ENCODE measurements at regions not wholly inside any gene's neighbourhood (a gene's known extent, or its start where the extent isn't known, plus 50 kb on each side); places are given as distances from the start of the nearest gene placed in this dataset.

- DNase-seq = no peak
These were observed 104.0 kb upstream of the SSBP2 start for GRCh38 chr5:81854915-81855314.

DNA sequence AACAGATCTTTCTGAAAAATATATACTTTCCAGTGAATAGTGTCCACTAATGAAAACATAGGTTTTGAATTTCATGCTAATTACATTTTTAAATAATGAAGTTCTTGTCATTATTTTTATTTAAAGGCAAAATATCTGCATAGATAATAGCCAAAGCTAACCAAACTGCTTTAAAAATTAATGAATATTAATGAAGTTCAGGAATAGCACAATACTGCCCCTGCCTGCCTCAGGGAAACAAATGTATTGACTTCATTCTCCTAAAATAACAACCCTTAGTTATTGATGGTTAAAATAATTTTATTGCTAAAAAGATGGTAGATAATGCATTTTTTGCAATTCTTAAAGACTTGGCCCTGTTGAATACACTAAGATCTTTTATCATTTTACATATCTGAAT lies 103.6 kb upstream of the SSBP2 start:
- DNase-seq = no peak

- no peak for DNase-seq
These were observed 102.1 kb upstream of the SSBP2 start for GRCh38 chr5:81853030-81853357.

- DNase-seq = peak; percentile 54
These were observed 101.6 kb upstream of the SSBP2 start for GRCh38 chr5:81852291-81853029.

- peak; percentile 92 for DNase-seq
These were observed 100.7 kb upstream of the SSBP2 start for GRCh38 chr5:81851481-81852178.

DNA sequence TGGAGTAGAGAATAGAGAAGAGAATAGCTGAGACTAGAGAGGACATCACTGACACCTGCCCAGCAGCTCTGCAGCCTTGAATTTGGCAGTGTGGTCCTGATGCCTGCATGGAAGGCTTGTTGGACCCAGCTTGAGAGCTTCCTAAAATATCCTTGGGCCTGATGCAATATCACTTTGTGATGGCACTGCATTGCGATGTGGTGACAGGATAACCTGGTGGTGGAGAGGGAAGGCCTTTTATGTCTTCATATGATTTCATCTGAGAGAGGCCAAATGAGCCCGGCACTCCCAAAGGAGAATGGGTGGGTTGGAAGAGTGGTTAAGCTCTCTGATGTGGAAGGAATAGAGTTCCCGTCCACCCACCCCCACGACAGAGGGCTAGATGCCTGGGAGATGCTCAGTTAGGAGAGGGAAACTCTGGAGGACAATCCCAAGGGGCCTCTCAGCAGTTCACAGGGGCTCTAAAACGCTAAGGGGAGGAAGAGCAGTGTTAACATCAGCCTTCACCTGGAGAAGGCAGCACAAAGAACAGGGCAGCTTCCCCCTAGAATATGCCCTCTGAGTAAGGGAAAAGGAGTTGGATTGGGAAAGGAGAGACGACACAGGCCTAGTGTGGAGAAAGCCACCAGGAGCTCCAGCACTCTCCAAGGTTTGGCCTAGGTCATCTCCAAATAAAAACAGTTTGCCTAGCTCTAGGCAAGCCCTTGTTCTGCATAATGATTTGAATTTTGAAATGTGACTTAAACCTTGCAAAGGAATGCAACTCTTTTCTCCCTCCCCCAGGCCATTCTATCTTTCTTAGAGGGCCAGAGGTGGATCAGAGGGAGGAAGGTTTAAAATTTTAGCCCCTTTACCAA lies 99.8 kb upstream of the SSBP2 start:
- no peak for DNase-seq

DNA sequence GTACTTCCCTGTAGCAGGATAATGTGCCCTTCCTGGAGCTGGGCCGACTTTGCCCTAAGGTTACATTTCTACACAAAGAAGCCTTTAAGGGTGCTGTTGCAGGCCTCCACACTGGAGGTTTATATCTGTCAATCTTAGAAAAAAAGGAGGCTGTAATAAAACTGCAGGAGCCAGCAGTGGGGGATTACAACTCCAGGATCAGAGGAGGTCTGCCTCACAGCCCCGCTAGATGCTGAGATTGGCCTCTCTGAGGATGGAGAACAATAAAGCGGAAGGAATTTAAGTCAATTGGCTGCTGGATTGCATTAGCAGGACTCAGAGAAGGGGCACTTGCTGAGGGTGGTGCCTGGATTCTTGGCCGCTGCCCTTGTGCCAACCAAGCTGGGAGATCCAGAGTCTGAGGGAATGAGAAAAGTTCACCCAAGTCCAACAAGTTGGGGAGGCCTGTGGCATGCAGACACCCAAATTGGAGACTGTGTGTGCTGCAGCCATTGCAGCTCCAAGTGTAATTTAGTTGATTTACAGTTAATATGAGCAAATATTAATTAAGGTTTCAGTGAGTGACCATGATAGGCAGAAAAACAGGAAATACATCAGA lies 99.0 kb upstream of the SSBP2 start:
- DNase-seq = no peak

DNA sequence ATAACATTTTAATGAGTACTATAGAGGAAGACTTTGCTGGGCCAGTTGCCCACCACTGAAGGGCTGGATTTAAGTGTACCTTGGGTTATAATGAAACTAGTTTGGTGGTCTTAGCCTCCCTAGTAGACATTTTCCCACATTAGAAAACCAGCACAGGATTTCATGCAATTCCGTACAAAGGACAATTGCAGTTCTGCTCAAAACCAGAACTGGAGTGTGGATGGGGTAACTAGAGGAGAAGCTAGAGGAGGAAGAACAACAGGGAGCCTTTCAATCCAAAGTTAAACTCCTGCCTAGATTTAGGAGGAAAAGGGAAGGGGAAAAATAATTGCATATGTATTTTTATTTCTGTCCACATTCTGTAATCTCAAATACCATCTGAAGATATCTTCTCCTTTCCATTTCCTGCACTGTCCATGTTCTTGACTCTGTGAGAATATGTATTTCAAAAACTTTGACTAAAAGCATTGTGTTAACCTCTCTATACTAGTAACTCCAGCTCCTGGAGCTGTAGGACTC lies 97.5 kb upstream of the SSBP2 start:
- no peak for DNase-seq

- DNase-seq = no peak
These were observed 95.4 kb upstream of the SSBP2 start for GRCh38 chr5:81846301-81846700.

DNA sequence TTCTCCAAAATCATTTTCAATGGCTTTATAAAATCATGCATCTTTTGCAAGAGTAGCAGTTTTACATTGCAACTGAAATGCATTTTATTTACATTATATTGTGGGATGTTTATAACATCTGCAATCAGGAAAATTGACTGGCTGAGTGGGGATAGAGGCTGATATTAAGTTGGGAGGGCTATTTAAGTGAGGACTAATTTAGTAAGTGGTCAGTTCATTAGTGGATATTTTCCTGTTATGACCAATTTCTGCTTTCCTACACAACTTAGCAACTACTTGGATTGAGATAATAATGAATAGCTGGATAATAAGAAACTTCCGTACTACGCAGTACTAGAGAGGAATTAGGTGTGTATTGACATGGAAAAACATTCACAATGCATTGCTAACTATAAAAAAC lies 92.9 kb upstream of the SSBP2 start:
- no peak for DNase-seq

GRCh38 chr5:81842795-81843398 lies 92.0 kb upstream of the SSBP2 start:
- no peak for DNase-seq

- DNase-seq = no peak
These were observed 88.1 kb upstream of the SSBP2 start for GRCh38 chr5:81839034-81839433.

DNA sequence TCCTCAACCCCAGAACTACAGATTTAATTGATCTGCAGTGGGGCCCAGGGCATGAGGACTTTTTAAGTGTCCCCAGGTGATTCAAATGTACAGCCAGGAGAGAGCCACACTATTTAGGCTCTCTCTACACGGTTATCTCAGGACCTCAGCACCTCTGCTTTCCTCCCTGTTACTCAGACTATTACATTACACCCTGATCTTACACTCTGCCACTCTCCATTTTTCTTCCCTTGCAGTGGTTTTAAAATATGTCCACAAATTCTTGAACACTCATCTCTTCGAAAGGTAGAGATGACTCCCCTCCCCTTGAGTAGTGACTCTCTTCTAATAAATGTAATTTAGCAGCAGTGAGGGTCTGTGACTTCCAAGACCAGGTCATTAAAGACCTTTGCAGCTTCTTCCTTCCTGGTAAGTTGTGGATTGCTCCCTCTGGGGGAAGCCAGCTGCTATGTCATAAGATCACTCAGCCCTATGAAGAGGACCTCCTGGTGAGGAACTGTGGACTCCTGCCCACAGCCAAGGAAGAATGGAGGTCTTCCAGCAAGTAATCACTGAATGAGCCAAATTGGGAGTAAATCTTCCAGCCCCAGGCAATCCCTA lies 87.5 kb upstream of the SSBP2 start:
- no peak for DNase-seq

DNA sequence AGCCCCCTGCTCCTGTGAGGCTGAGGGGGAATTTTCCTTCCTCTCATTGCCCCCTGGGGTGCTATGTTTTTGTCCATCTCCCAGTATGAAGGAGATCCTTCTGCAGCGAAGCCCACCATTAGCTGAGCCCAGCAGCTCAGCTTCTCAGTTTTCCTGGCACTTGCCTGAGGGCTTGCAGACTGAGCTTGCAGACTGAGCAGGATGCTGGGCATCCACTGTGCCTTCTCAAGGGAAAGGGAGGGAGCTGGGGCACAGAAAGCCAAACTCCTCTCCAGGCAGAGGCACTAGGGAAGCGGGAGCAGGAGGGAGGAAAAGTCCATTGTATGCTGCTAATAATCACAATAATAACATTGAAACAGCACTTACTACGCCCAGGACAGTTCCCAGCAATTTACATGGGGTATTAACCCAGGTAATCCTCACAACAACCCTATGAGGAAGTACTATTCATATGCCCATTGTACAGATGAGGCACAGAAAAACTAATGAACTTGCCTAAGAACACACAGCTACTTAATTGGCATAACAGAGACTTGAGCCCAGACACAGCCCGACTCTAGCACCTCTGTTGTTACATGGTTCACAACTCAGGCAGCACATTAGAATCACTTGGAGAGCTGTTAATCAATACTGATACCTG lies 86.9 kb upstream of the SSBP2 start:
- DNase-seq = no peak

GRCh38 chr5:81835814-81836367 lies 85.0 kb upstream of the SSBP2 start:
- DNase-seq = no peak

GRCh38 chr5:81834021-81834660 lies 83.2 kb upstream of the SSBP2 start:
- no peak for DNase-seq

GRCh38 chr5:81830596-81830995 lies 79.7 kb upstream of the SSBP2 start:
- no peak for DNase-seq

- no peak for DNase-seq
These were observed 78.3 kb upstream of the SSBP2 start for GRCh38 chr5:81829242-81829641.

GRCh38 chr5:81827500-81827899 lies 76.6 kb upstream of the SSBP2 start:
- DNase-seq = no peak

DNA sequence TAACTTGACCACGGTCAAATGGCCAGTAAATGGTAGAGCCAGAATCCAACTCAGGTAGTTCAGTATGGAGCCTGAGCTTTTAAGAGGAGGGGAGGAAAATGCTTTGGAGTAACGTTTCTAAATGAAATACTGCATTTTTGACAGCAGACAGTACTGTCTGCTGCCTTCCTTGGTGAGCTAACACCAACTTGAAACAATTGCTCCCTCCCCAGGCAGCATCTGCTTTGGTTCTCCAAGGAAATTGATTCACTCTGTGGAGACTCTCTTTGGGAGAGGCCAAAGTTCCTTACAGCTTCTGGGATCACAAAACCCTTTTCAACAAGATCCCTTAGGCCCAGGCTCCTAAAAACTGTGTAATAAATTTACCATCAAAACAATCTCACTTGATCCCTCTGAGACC lies 75.2 kb upstream of the SSBP2 start:
- DNase-seq = no peak

DNA sequence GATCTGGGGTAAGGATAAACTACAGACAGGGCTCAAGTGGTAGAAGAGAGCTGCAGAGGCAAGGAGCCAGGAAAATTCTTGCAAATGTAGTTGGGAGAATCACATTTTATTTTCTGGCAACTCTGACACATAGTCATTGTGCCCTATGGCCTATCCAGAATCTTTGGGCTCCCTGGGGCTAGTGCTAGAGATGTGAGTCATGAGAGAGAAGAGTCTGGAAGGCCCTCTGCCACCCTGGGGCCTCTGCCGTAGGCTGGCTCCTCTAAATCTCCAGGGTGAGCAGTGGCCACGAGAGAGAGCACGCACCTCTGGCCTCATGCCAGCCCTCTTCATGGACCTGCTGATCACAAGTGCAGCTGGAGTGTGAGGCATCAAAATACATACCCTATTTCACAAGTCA lies 74.3 kb upstream of the SSBP2 start:
- DNase-seq = peak; percentile 85

All from DMS79 treated with DMSO at 0.1 percent for 48 hours (cell line).